ENCODE measurements at regions not wholly inside any gene's neighbourhood (a gene's known extent, or its start where the extent isn't known, plus 50 kb on each side); places are given as distances from the start of the nearest gene placed in this dataset.

DNA sequence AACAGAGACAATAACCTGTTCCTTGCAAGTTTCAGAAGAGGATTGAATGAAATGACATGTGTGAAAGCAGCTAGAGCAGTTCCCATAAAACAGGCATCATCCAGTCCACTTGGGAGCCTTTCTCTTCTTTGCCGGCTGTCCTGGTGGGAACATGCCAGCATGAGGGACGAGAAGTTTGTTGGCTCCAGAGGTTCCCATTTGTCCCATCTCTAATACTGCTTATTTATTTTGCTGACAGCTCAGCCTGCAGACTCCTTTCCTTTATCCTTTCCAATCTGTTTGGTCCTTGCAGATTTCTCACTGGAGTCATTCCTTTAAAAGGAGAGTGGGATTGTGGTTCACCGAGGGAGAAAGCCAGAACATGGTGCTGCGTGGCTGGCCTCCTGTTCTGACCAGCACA, 321.5 kb upstream of the CLINT1 start:
- peaks cover 2% of the 10 kb centered on the region for H3K27me3 ChIP-seq (replicated peaks; ENCODE audit: control insufficient read depth, insufficient read depth, low read length)
- TF ChIP-seq, protein P1, sequence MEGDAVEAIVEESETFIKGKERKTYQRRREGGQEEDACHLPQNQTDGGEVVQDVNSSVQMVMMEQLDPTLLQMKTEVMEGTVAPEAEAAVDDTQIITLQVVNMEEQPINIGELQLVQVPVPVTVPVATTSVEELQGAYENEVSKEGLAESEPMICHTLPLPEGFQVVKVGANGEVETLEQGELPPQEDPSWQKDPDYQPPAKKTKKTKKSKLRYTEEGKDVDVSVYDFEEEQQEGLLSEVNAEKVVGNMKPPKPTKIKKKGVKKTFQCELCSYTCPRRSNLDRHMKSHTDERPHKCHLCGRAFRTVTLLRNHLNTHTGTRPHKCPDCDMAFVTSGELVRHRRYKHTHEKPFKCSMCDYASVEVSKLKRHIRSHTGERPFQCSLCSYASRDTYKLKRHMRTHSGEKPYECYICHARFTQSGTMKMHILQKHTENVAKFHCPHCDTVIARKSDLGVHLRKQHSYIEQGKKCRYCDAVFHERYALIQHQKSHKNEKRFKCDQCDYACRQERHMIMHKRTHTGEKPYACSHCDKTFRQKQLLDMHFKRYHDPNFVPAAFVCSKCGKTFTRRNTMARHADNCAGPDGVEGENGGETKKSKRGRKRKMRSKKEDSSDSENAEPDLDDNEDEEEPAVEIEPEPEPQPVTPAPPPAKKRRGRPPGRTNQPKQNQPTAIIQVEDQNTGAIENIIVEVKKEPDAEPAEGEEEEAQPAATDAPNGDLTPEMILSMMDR (IDR thresholded peaks at IDR 0.05; ENCODE audit: insufficient read depth, low read length, poor library complexity, severe bottlenecking) = no peak
- H3K36me3 ChIP-seq (ENCODE audit: control insufficient read depth, insufficient read depth, low read length) = no peaks in the 10 kb centered on the region
- no peak overlapping the region for H3K4me3 ChIP-seq (replicated peaks; ENCODE audit: low read depth, low read length)
- no peak for DNase-seq (ENCODE audit: extremely low read depth, insufficient read length)

GRCh38 chr5:158179271-158179670, 320.3 kb upstream of the CLINT1 start:
- no peak for DNase-seq (ENCODE audit: extremely low read depth, insufficient read length)
- Histone ChIP-seq H3K27me3 (replicated peaks; ENCODE audit: control insufficient read depth, insufficient read depth, low read length) (peaks cover 2% of the 10 kb centered on the region), H3K36me3 (ENCODE audit: control insufficient read depth, insufficient read depth, low read length) (no peaks in the 10 kb centered on the region), H3K4me3 (replicated peaks; ENCODE audit: low read depth, low read length) (no peak overlapping the region)
- TF ChIP-seq, protein P1 (IDR thresholded peaks at IDR 0.05; ENCODE audit: insufficient read depth, low read length, poor library complexity, severe bottlenecking) = no peak

DNA sequence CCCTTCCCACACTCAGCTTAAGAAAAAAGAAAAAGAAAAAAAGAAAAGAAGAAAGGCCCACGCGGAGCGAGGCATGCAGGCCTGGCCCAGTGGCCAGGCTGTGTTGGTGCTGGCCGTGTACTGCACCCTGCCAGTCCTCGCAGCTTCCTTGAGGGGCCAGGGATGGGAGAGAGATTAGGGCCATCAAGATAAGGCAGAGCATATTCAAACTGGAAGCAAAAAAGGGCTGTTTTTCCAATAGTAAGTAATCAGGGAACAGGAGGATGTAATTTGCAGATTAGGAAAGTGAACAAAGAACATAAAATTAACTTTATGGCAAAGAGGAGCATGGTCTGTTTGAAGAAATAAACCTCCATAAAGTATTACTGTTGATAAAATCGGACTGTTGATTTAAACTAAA, 319.6 kb upstream of the CLINT1 start:
- Histone ChIP-seq H3K27me3 (replicated peaks; ENCODE audit: control insufficient read depth, insufficient read depth, low read length) (peaks cover 3% of the 10 kb centered on the region), H3K36me3 (ENCODE audit: control insufficient read depth, insufficient read depth, low read length) (no peaks in the 10 kb centered on the region), H3K4me3 (replicated peaks; ENCODE audit: low read depth, low read length) (no peak overlapping the region)
- TF ChIP-seq, protein P1 (IDR thresholded peaks at IDR 0.05; ENCODE audit: insufficient read depth, low read length, poor library complexity, severe bottlenecking) = no peak
- no peak for DNase-seq (ENCODE audit: extremely low read depth, insufficient read length)

GRCh38 chr5:158177146-158177545, 318.2 kb upstream of the CLINT1 start:
- Histone ChIP-seq H3K36me3 (ENCODE audit: control insufficient read depth, insufficient read depth, low read length) (no peaks in the 10 kb centered on the region), H3K27me3 (replicated peaks; ENCODE audit: control insufficient read depth, insufficient read depth, low read length) (peaks cover 3% of the 10 kb centered on the region), H3K4me3 (replicated peaks; ENCODE audit: low read depth, low read length) (no peak overlapping the region)
- TF ChIP-seq, protein P1 (IDR thresholded peaks at IDR 0.05; ENCODE audit: insufficient read depth, low read length, poor library complexity, severe bottlenecking) = no peak
- no peak for DNase-seq (ENCODE audit: extremely low read depth, insufficient read length)

GRCh38 chr5:158175934-158176481, 317.1 kb upstream of the CLINT1 start:
- Histone ChIP-seq H3K36me3 (ENCODE audit: control insufficient read depth, insufficient read depth, low read length) (no peaks in the 10 kb centered on the region), H3K27me3 (replicated peaks; ENCODE audit: control insufficient read depth, insufficient read depth, low read length) (peaks cover 3% of the 10 kb centered on the region), H3K4me3 (replicated peaks; ENCODE audit: low read depth, low read length) (no peak overlapping the region)
- TF ChIP-seq, protein P1 (IDR thresholded peaks at IDR 0.05; ENCODE audit: insufficient read depth, low read length, poor library complexity, severe bottlenecking) = no peak
- no peak for DNase-seq (ENCODE audit: extremely low read depth, insufficient read length)

Measured in GM06990 (cell line).